Activated T-cell treated with anti-CD3 and anti-CD28 coated beads, Interleukin-2, amount 50 U/mL, for 72 hours (primary cell): ENCODE measurements at regions not wholly inside any gene's neighbourhood (a gene's known extent, or its start where the extent isn't known, plus 50 kb on each side); places are given as distances from the start of the nearest gene placed in this dataset.

Experiments
- ATAC-seq, 2 donors: fragments of 150-1000 bp; cut with Tn5 transposase; replicated peaks in 1 of 2; 2 replicates each; pipeline ENCODE4 v1.10.0; 2021; ENCODE audit warnings: moderate library complexity in 2 of 2, mild to moderate bottlenecking in 1 of 2
- DNase-seq, 2 donors: peaks; one replicate each; pipeline ENCODE4 v3.0.0; 2021 to 2022; ENCODE audit warnings: mixed read lengths in 1 of 2
- H3K27ac Mint-ChIP-seq: one replicate; pipeline ENCODE4 v1.8.0; 2022; ENCODE audit warnings: mild to moderate bottlenecking, moderate library complexity, mixed read lengths
- H3K27me3 Mint-ChIP-seq: one replicate; pipeline ENCODE4 v1.8.0; 2022; ENCODE audit warnings: low read depth, mixed read lengths
- H3K36me3 Mint-ChIP-seq, 2 donors: one replicate each; pipeline ENCODE4 v1.8.0; 2022; ENCODE audit warnings: mixed read lengths in 2 of 2, mild to moderate bottlenecking in 1 of 2; ENCODE audit not compliant: insufficient read depth in 2 of 2
- H3K4me1 Mint-ChIP-seq: one replicate; pipeline ENCODE4 v1.8.0; 2022; ENCODE audit warnings: low read depth, mixed read lengths
- H3K4me3 Mint-ChIP-seq, 2 donors: one replicate each; pipeline ENCODE4 v1.8.0; 2022; ENCODE audit warnings: mild to moderate bottlenecking in 2 of 2, mixed read lengths in 2 of 2, moderate library complexity in 2 of 2
- H3K9me3 Mint-ChIP-seq, 2 donors: one replicate each; pipeline ENCODE4 v1.8.0; 2022; ENCODE audit warnings: mixed read lengths in 2 of 2

DNA sequence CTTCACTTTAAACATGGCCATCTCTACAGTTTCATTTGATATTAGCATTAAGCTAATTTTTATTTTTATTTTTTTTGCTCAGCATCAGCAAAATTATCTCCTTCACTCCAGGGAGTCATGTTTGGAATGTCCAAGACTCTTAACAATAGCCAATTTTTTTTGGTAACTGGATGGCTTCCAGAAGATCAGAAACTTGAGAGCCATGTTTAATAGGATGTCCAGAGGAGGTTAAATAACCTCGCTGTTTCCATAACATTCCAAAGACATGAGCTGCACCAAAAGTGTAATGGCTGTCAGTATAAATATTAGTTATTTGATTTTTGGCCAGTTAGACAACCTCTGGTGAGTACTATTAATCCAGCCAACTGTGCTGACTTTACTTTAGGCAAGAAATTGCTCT is 80.7 kb downstream of the DNTTIP2 start:
- H3K27me3 Mint-ChIP-seq: peaks cover 4% of the 10 kb centered on the region
- H3K4me1 Mint-ChIP-seq: no peaks in the 10 kb centered on the region
- H3K4me3 Mint-ChIP-seq: no peak overlapping the region
- DNase-seq: no peak
- no peaks in the 10 kb centered on the region for H3K9me3 Mint-ChIP-seq
- H3K36me3 Mint-ChIP-seq: peaks cover 0 to 2% of the 10 kb centered on the region in 2 donors
- no peak overlapping the region for H3K27ac Mint-ChIP-seq
- no peak for ATAC-seq

- Mint-ChIP-seq H3K4me1 (no peaks in the 10 kb centered on the region), H3K27me3 (no peaks in the 10 kb centered on the region), H3K9me3 (peaks cover 3 to 5% of the 10 kb centered on the region in 2 donors), H3K36me3 (no peaks in the 10 kb centered on the region), H3K27ac (no peak overlapping the region), H3K4me3 (no peak overlapping the region)
- DNase-seq: no peak
- ATAC-seq: no peak
Measured at GRCh38 chr1:93784538-93784937, 94.5 kb downstream of the DNTTIP2 start.

GRCh38 chr1:93783876-93784275 is 95.1 kb downstream of the DNTTIP2 start:
- ATAC-seq (no peak), DNase-seq (no peak)
- peaks cover 5% of the 10 kb centered on the region for H3K27me3 Mint-ChIP-seq
- H3K4me3 Mint-ChIP-seq: no peak overlapping the region
- peaks cover 3 to 4% of the 10 kb centered on the region in 2 donors for H3K9me3 Mint-ChIP-seq
- no peaks in the 10 kb centered on the region for H3K4me1 Mint-ChIP-seq
- no peaks in the 10 kb centered on the region for H3K36me3 Mint-ChIP-seq
- no peak overlapping the region for H3K27ac Mint-ChIP-seq

GRCh38 chr1:93779540-93780165 is 98.0 kb upstream of the BCAR3 start:
- Mint-ChIP-seq H3K27ac (no peak overlapping the region), H3K4me3 (no peak overlapping the region), H3K9me3 (no peaks in the 10 kb centered on the region), H3K4me1 (no peaks in the 10 kb centered on the region), H3K27me3 (peaks cover 11% of the 10 kb centered on the region), H3K36me3 (no peaks in the 10 kb centered on the region)
- no peak for ATAC-seq
- no peak for DNase-seq

- Mint-ChIP-seq H3K4me1 (no peaks in the 10 kb centered on the region), H3K9me3 (no peaks in the 10 kb centered on the region), H3K27me3 (peaks cover 15% of the 10 kb centered on the region), H3K36me3 (no peaks in the 10 kb centered on the region), H3K4me3 (no peak overlapping the region), H3K27ac (no peak overlapping the region)
- DNase-seq (no peak), ATAC-seq (no peak)
Measured at GRCh38 chr1:93778457-93778856, 96.8 kb upstream of the BCAR3 start.

- ATAC-seq: no peak
- H3K36me3 Mint-ChIP-seq: no peaks in the 10 kb centered on the region
- no peak for DNase-seq
Measured at GRCh38 chr1:93777255-93777654, 95.6 kb upstream of the BCAR3 start.

DNA sequence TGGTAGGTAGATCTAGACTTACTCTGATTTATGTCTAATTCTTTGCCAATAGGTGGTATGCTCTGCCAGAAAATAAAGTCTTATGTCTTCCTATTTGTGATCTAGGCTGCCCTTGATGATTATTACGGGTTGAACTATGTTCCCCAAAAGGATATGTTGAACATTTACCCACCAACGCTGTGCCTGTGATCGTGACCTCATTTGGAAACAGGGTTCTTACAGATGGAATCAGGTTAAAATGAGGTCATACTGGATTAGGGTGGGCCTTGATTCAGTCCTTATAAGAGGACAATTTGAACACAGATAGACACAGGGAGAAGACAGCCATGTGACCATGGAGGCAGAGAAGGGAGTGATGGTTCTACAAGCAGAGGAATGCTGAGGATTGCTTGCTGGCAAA is 95.1 kb upstream of the BCAR3 start:
- ATAC-seq (no peak), DNase-seq (no peak)
- H3K9me3 Mint-ChIP-seq: no peaks in the 10 kb centered on the region
- H3K36me3 Mint-ChIP-seq: no peaks in the 10 kb centered on the region
- peaks cover 15% of the 10 kb centered on the region for H3K27me3 Mint-ChIP-seq
- no peaks in the 10 kb centered on the region for H3K4me1 Mint-ChIP-seq
- no peak overlapping the region for H3K27ac Mint-ChIP-seq
- H3K4me3 Mint-ChIP-seq: no peak overlapping the region

More at GRCh38 chr1:93777255-93777654, 95.6 kb upstream of the BCAR3 start:
- peaks cover 15% of the 10 kb centered on the region for H3K27me3 Mint-ChIP-seq
- H3K27ac Mint-ChIP-seq: no peak overlapping the region
- no peaks in the 10 kb centered on the region for H3K9me3 Mint-ChIP-seq
- no peak overlapping the region for H3K4me3 Mint-ChIP-seq
- H3K4me1 Mint-ChIP-seq: no peaks in the 10 kb centered on the region

DNA sequence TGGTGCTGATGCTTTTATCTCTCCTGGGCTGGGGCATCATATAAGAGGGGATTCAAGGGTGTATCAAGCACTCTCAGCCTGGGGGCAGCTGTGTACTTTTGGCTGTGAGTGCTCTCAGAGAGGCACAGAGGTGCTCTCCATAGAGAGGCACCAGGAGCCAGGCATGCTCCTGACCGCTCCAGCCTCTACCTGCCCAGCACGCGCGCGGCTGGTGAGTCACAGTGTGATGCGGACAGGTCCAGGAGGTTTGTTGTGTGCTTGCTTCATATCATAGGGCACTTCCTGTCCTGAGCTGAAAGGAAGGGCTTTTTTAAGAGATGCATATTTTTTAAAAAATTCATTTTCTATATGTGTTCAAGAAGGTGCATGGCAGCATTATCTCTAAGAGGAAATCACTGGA is 93.6 kb upstream of the BCAR3 start:
- no peak overlapping the region for H3K4me3 Mint-ChIP-seq

DNA sequence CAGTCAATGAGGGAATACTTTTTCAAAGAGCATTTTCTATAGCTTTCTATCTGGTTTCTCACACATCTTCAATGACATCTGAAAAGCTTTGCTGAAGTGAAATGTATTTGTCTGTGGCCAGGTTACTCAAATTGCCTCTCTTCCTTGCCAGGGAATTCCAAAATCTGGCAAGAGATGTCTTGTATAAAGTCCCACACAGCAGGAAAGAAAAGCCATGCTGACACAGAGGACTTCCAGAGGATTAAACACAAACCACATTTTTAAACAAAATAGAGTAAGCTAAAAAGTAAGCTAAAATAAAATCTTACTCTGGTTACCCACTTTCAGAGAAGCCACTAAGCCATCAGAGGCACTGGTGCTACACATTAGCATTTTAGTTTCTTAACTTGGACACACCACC is 93.1 kb upstream of the BCAR3 start:
- Mint-ChIP-seq H3K27me3 (peaks cover 15% of the 10 kb centered on the region), H3K36me3 (no peaks in the 10 kb centered on the region), H3K4me1 (no peaks in the 10 kb centered on the region), H3K27ac (no peak overlapping the region), H3K4me3 (no peak overlapping the region), H3K9me3 (no peaks in the 10 kb centered on the region)
- no peak for ATAC-seq
- no peak for DNase-seq

More for the DNA sequence above, 93.6 kb upstream of the BCAR3 start:
- Mint-ChIP-seq H3K27me3 (peaks cover 15% of the 10 kb centered on the region), H3K4me1 (no peaks in the 10 kb centered on the region), H3K36me3 (no peaks in the 10 kb centered on the region), H3K9me3 (no peaks in the 10 kb centered on the region), H3K27ac (no peak overlapping the region)
- ATAC-seq (no peak), DNase-seq (no peak)

- ATAC-seq (no peak), DNase-seq (no peak)
- Mint-ChIP-seq H3K4me3 (no peak overlapping the region), H3K36me3 (no peaks in the 10 kb centered on the region), H3K27ac (no peak overlapping the region), H3K27me3 (peaks cover 5% of the 10 kb centered on the region), H3K9me3 (no peaks in the 10 kb centered on the region), H3K4me1 (peaks cover 2% of the 10 kb centered on the region)
Measured at GRCh38 chr1:93773049-93773838, 91.6 kb upstream of the BCAR3 start.

- H3K4me3 Mint-ChIP-seq: no peak overlapping the region
- no peak for ATAC-seq
- no peaks in the 10 kb centered on the region for H3K36me3 Mint-ChIP-seq
Measured at GRCh38 chr1:93771843-93772242, 90.2 kb upstream of the BCAR3 start.

GRCh38 chr1:93770640-93771039 is 89.0 kb upstream of the BCAR3 start:
- H3K9me3 Mint-ChIP-seq: no peaks in the 10 kb centered on the region
- peaks cover 22% of the 10 kb centered on the region for H3K4me1 Mint-ChIP-seq
- no peak overlapping the region for H3K4me3 Mint-ChIP-seq
- DNase-seq (no peak), ATAC-seq (no peak)
- H3K27ac Mint-ChIP-seq: no peak overlapping the region
- H3K27me3 Mint-ChIP-seq: peaks cover 5% of the 10 kb centered on the region
- no peaks in the 10 kb centered on the region for H3K36me3 Mint-ChIP-seq

More at GRCh38 chr1:93771843-93772242, 90.2 kb upstream of the BCAR3 start:
- no peaks in the 10 kb centered on the region for H3K9me3 Mint-ChIP-seq
- H3K27ac Mint-ChIP-seq: no peak overlapping the region
- peaks cover 16% of the 10 kb centered on the region for H3K4me1 Mint-ChIP-seq
- H3K27me3 Mint-ChIP-seq: peaks cover 5% of the 10 kb centered on the region
- DNase-seq: no peak

DNA sequence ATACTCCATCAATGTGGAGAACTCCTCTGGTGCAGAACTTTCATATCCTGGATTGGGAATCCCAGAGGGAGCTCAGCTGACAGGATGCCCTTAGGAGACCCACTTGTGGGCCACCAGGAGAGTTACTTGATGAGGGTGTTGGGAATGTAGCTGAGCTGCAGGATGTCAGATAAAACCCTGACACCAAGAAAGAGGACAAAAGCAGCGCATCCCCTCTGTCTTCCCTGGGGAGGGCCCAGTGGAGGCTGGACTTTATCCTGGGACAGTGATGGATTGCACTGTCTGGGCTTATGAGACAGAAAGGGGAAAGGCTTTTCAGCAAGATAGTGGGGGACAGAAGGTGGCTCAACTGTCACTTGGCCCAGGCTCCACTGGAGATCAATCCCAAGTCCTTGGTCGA is 88.1 kb upstream of the BCAR3 start:
- Mint-ChIP-seq H3K9me3 (no peaks in the 10 kb centered on the region), H3K36me3 (no peaks in the 10 kb centered on the region), H3K27ac (no peak overlapping the region), H3K4me1 (peaks cover 22% of the 10 kb centered on the region), H3K4me3 (no peak overlapping the region), H3K27me3 (peaks cover 5% of the 10 kb centered on the region)
- no peak for ATAC-seq
- DNase-seq: no peak
